ENCODE measurements at regions not wholly inside any gene's neighbourhood (a gene's known extent, or its start where the extent isn't known, plus 50 kb on each side); places are given as distances from the start of the nearest gene placed in this dataset.
A peak's percentile ranks its signal among the peaks of the same experiment; 100 is the strongest.

GRCh38 chr21:35924714-35925301 is 135.5 kb downstream of the SETD4 start:
- DNase-seq (no peak), ATAC-seq (peak in 3 of 4 donors; percentile 12 to 44 (median 21)), FAIRE-seq (no peak)
- no peaks in the 10 kb centered on the region for H3K36me3 ChIP-seq
- no peak for TF ChIP-seq CTCF (IDR thresholded peaks at IDR 0.05)
- no peaks in the 10 kb centered on the region for H3K27me3 ChIP-seq
- H3K4me3 ChIP-seq, result no peak overlapping the region
- intact Hi-C loops (cut with DNase I), result no loop called here
- peak overlapping the region in 2 of 4 donors; percentile 58 to 71 for H3K27ac ChIP-seq
- 75 to 79% methylated on average over 6 of the region's 6 CpGs for WGBS, 2 donors
- H3K4me1 ChIP-seq, result no peaks in the 10 kb centered on the region
- no peaks in the 10 kb centered on the region for H3K9me3 ChIP-seq

GRCh38 chr21:35923971-35924370 is 136.4 kb downstream of the SETD4 start:
- Histone ChIP-seq H3K4me3 (no peak overlapping the region), H3K4me1 (no peaks in the 10 kb centered on the region), H3K27ac (peak overlapping the region in 1 of 4 donors; percentile 58), H3K36me3 (no peaks in the 10 kb centered on the region), H3K27me3 (no peaks in the 10 kb centered on the region), H3K9me3 (no peaks in the 10 kb centered on the region)
- intact Hi-C loops (cut with DNase I), result no loop called here
- FAIRE-seq, result no peak
- WGBS, 2 donors, result 70 to 85% methylated on average over 5 of the region's 5 CpGs
- TF ChIP-seq CTCF (IDR thresholded peaks at IDR 0.05), result no peak
- no peak for DNase-seq
- ATAC-seq, result no peak

- ATAC-seq (peak in 1 of 4 donors; percentile 22), FAIRE-seq (no peak), DNase-seq (no peak)
- no peaks in the 10 kb centered on the region for H3K27me3 ChIP-seq
- no peaks in the 10 kb centered on the region for H3K9me3 ChIP-seq
- WGBS, 2 donors, result 49 to 54% methylated on average over 5 of the region's 5 CpGs
- H3K4me1 ChIP-seq, result no peaks in the 10 kb centered on the region
- intact Hi-C loops (cut with DNase I), result no loop called here
- H3K36me3 ChIP-seq, result no peaks in the 10 kb centered on the region
- H3K4me3 ChIP-seq, result no peak overlapping the region
- TF ChIP-seq CTCF (IDR thresholded peaks at IDR 0.05), result no peak
- H3K27ac ChIP-seq, result peak overlapping the region in 2 of 4 donors; percentile 30 to 58
Observed at GRCh38 chr21:35922618-35923017, 137.7 kb downstream of the SETD4 start.

GRCh38 chr21:35921471-35921870 is 138.9 kb downstream of the SETD4 start:
- no peaks in the 10 kb centered on the region for H3K36me3 ChIP-seq
- H3K27me3 ChIP-seq, result no peaks in the 10 kb centered on the region
- 73 to 87% methylated on average over 2 of the region's 2 CpGs for WGBS, 2 donors
- H3K27ac ChIP-seq, result peak overlapping the region in 1 of 4 donors; percentile 58
- no peaks in the 10 kb centered on the region for H3K4me1 ChIP-seq
- no peaks in the 10 kb centered on the region for H3K9me3 ChIP-seq
- no peak for TF ChIP-seq CTCF (IDR thresholded peaks at IDR 0.05)
- ATAC-seq (no peak), FAIRE-seq (no peak), DNase-seq (no peak)
- intact Hi-C loops (cut with DNase I), result no loop called here
- H3K4me3 ChIP-seq, result no peak overlapping the region

GRCh38 chr21:35920436-35920835 is 139.9 kb downstream of the SETD4 start:
- Histone ChIP-seq H3K27ac (no peak overlapping the region), H3K27me3 (no peaks in the 10 kb centered on the region), H3K9me3 (no peaks in the 10 kb centered on the region), H3K36me3 (no peaks in the 10 kb centered on the region), H3K4me1 (no peaks in the 10 kb centered on the region), H3K4me3 (no peak overlapping the region)
- no peak for TF ChIP-seq CTCF (IDR thresholded peaks at IDR 0.05)
- 42 to 47% methylated on average over 3 of the region's 3 CpGs for WGBS, 2 donors
- DNase-seq (no peak), FAIRE-seq (no peak), ATAC-seq (peak in 3 of 4 donors; percentile 31 to 46 (median 40))
- intact Hi-C loops (cut with DNase I), result no loop called here

All from pancreas (tissue), 10 donors.